Neural cell (in vitro differentiated cells): ENCODE measurements at regions not wholly inside any gene's neighbourhood (a gene's known extent, or its start where the extent isn't known, plus 50 kb on each side); places are given as distances from the start of the nearest gene placed in this dataset.

Experiments used
- H2AFZ ChIP-seq: fragments of 200-600, 300-800 bp; sonication (generic), shearing (Covaris generic); 2 replicates; pipeline ENCODE4 v1.6.0; 2014; ENCODE audit warnings: low read depth, mild to moderate bottlenecking, antibody characterized with exemption, low read length, moderate library complexity
- H3F3A ChIP-seq: fragments of 200-600 bp; shearing (Covaris generic); 2 replicates; pipeline ENCODE4 v1.6.1; 2016; ENCODE audit warnings: mild to moderate bottlenecking, moderate library complexity, mixed read lengths, antibody characterized with exemption, low read length; ENCODE audit not compliant: insufficient read depth, poor library complexity, severe bottlenecking
- H3K27ac ChIP-seq: fragments of 200-600, 300-800 bp; sonication (generic), shearing (Covaris generic); 2 replicates; pipeline ENCODE4 v1.5.1; 2014; ENCODE audit warnings: mild to moderate bottlenecking, low read length, moderate library complexity
- H3K27me3 ChIP-seq: fragments of 300-800, 200-600 bp; sonication (generic), shearing (Covaris generic); 2 replicates; pipeline ENCODE4 v1.6.0; 2014; ENCODE audit warnings: mild to moderate bottlenecking, low read depth, low read length, moderate library complexity; ENCODE audit not compliant: insufficient read depth
- H3K36me3 ChIP-seq: fragments of 300-800, 200-600 bp; sonication (generic), shearing (Covaris generic); 2 replicates; pipeline ENCODE4 v1.5.1; 2014; ENCODE audit warnings: mild to moderate bottlenecking, antibody characterized with exemption, low read length, moderate library complexity; ENCODE audit not compliant: insufficient read depth
- H3K4me2 ChIP-seq: fragments of 300-800, 200-600 bp; sonication (generic), shearing (Covaris generic); 2 replicates; pipeline ENCODE4 v1.6.0; 2014; ENCODE audit warnings: mild to moderate bottlenecking, low read length
- H3K4me3 ChIP-seq: fragments of 300-800, 200-600 bp; sonication (generic), shearing (Covaris generic); 2 replicates; pipeline ENCODE4 v1.5.1; 2014; ENCODE audit warnings: mild to moderate bottlenecking, low read length, moderate library complexity
- H3K79me2 ChIP-seq: fragments of 200-600 bp; shearing (Covaris generic); replicated peaks from 2 replicates; pipeline ENCODE4 v1.6.0; 2014; ENCODE audit warnings: mild to moderate bottlenecking, low read length, moderate library complexity; ENCODE audit not compliant: insufficient read depth
- H3K9ac ChIP-seq: fragments of 300-800, 200-600 bp; sonication (generic), shearing (Covaris generic); 2 replicates; pipeline ENCODE4 v1.6.1; 2016; ENCODE audit warnings: mild to moderate bottlenecking, low read length, mixed read lengths
- H3K9me2 ChIP-seq: fragments of 200-600 bp; shearing (Covaris generic); 2 replicates; pipeline ENCODE4 v1.6.1; 2016; ENCODE audit warnings: mild to moderate bottlenecking, low read length, mixed read lengths; ENCODE audit not compliant: insufficient read depth
- H3K9me3 ChIP-seq: fragments of 200-600, 300-800 bp; sonication (generic), shearing (Covaris generic); 2 replicates; pipeline ENCODE4 v1.6.1; 2016; ENCODE audit warnings: mild to moderate bottlenecking, mixed run types, low read length, moderate library complexity, mixed read lengths
- H4K20me1 ChIP-seq: fragments of 200-600 bp; shearing (Covaris generic); 2 replicates; pipeline ENCODE4 v1.6.1; 2016; ENCODE audit warnings: mild to moderate bottlenecking, mixed run types; ENCODE audit not compliant: insufficient read depth
- EP300 ChIP-seq: fragments of 450-650 bp; conservative IDR thresholded peaks from 2 replicates; pipeline ENCODE4 v1.6.1; 2014; ENCODE audit warnings: antibody characterized with exemption, mild to moderate bottlenecking, moderate library complexity; ENCODE audit not compliant: poor library complexity, severe bottlenecking
- EZH2 ChIP-seq: fragments of 200-600, 300-800 bp; shearing (Covaris generic), sonication (generic); IDR thresholded peaks from 2 replicates; pipeline ENCODE4 v1.6.1; 2014; ENCODE audit warnings: antibody characterized with exemption, low read length, borderline replicate concordance, mild to moderate bottlenecking; ENCODE audit not compliant: insufficient read depth, poor library complexity, severe bottlenecking
- MXI1 ChIP-seq: fragments of 450-650 bp; conservative IDR thresholded peaks from 2 replicates; pipeline ENCODE4 v1.6.1; 2014; ENCODE audit warnings: antibody characterized with exemption, mild to moderate bottlenecking; ENCODE audit not compliant: poor library complexity, severe bottlenecking
- POLR2AphosphoS5 ChIP-seq: IDR thresholded peaks from 2 replicates; pipeline ENCODE4 v1.6.1; 2012
- RAD21 ChIP-seq: fragments of 450-650 bp; conservative IDR thresholded peaks from 2 replicates; pipeline ENCODE4 v1.6.1; 2014; ENCODE audit warnings: antibody characterized with exemption, mild to moderate bottlenecking, moderate library complexity
- REST ChIP-seq: IDR thresholded peaks from 2 replicates; pipeline ENCODE4 v1.6.1; 2012; ENCODE audit warnings: borderline replicate concordance
- SMC3 ChIP-seq: fragments of 450-650 bp; conservative IDR thresholded peaks from 2 replicates; pipeline ENCODE4 v1.6.1; 2014; ENCODE audit warnings: antibody characterized with exemption, mild to moderate bottlenecking, moderate library complexity; ENCODE audit not compliant: poor library complexity
- TAF1 ChIP-seq: IDR thresholded peaks from 2 replicates; pipeline ENCODE4 v1.6.1; 2012; ENCODE audit warnings: low read depth
- TF ChIP-seq, protein P1 (sequence below): fragments of 450-650 bp; IDR thresholded peaks from 2 replicates; pipeline ENCODE4 v1.5.1; 2014; ENCODE audit warnings: antibody characterized with exemption, mild to moderate bottlenecking, moderate library complexity; ENCODE audit not compliant: poor library complexity, severe bottlenecking

- H3K9ac ChIP-seq, result no peak overlapping the region
- H3K27me3 ChIP-seq, result no peaks in the 10 kb centered on the region
- no peaks in the 10 kb centered on the region for H3K9me3 ChIP-seq
- no peak overlapping the region for H3K4me3 ChIP-seq
- H3K9me2 ChIP-seq, result no peaks in the 10 kb centered on the region
- no peaks in the 10 kb centered on the region for H3K79me2 ChIP-seq
- no peaks in the 10 kb centered on the region for H4K20me1 ChIP-seq
- TF ChIP-seq EP300 (no peak), POLR2AphosphoS5 (no peak), SMC3 (no peak), TAF1 (no peak), EZH2 (no peak), REST (no peak), MXI1 (no peak), RAD21 (no peak)
- TF ChIP-seq, protein P1, sequence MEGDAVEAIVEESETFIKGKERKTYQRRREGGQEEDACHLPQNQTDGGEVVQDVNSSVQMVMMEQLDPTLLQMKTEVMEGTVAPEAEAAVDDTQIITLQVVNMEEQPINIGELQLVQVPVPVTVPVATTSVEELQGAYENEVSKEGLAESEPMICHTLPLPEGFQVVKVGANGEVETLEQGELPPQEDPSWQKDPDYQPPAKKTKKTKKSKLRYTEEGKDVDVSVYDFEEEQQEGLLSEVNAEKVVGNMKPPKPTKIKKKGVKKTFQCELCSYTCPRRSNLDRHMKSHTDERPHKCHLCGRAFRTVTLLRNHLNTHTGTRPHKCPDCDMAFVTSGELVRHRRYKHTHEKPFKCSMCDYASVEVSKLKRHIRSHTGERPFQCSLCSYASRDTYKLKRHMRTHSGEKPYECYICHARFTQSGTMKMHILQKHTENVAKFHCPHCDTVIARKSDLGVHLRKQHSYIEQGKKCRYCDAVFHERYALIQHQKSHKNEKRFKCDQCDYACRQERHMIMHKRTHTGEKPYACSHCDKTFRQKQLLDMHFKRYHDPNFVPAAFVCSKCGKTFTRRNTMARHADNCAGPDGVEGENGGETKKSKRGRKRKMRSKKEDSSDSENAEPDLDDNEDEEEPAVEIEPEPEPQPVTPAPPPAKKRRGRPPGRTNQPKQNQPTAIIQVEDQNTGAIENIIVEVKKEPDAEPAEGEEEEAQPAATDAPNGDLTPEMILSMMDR, result no peak
- H3F3A ChIP-seq, result no peaks in the 10 kb centered on the region
- no peaks in the 10 kb centered on the region for H3K36me3 ChIP-seq
- no peak overlapping the region for H3K4me2 ChIP-seq
- no peak overlapping the region for H2AFZ ChIP-seq
- no peak overlapping the region for H3K27ac ChIP-seq
These were observed 758.9 kb upstream of the NRXN1 start for GRCh38 chr2:51790854-51791253.

DNA sequence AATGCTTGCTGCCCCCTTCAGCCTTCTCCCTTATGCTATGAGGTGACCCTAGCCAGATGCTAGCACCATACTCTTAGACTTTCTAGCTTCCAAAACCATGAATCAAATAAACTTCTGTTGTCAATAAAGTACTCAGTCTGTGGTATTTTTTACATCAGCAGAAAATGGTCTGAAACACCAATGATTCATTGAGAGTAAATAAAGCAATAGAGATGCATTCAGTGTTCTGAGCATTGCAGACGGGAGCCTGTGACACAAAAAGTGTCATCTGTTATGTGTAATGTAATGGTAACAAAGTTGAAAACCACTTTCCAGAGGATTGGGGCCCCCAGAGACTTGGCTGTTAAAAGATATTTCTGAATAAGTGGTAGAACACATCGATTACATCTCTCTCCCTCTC is 758.0 kb upstream of the NRXN1 start:
- H3K9me3 ChIP-seq, result no peaks in the 10 kb centered on the region
- no peak overlapping the region for H2AFZ ChIP-seq
- no peaks in the 10 kb centered on the region for H3K36me3 ChIP-seq
- H3K27me3 ChIP-seq, result no peaks in the 10 kb centered on the region
- TF ChIP-seq, protein P1, result no peak
- TF ChIP-seq RAD21 (no peak), MXI1 (no peak), EZH2 (no peak), POLR2AphosphoS5 (no peak), REST (no peak), SMC3 (no peak), TAF1 (no peak), EP300 (no peak)
- H4K20me1 ChIP-seq, result no peaks in the 10 kb centered on the region
- H3K79me2 ChIP-seq, result no peaks in the 10 kb centered on the region
- no peak overlapping the region for H3K4me2 ChIP-seq
- no peaks in the 10 kb centered on the region for H3F3A ChIP-seq
- H3K9me2 ChIP-seq, result no peaks in the 10 kb centered on the region
- H3K27ac ChIP-seq, result no peak overlapping the region
- H3K4me3 ChIP-seq, result no peak overlapping the region
- H3K9ac ChIP-seq, result no peak overlapping the region
